GM18505 (cell line): ENCODE measurements at regions not wholly inside any gene's neighbourhood (a gene's known extent, or its start where the extent isn't known, plus 50 kb on each side); places are given as distances from the start of the nearest gene placed in this dataset.
"Not testable (repeated sequence)": the region's sequence is repeated elsewhere in the genome, so short reads cannot be mapped to it uniquely, and the experiment has no call there.

Experiments
- ATAC-seq: cut with Tn5 transposase; IDR thresholded peaks from one replicate; pipeline ENCODE4 v1.9.1; 2021; ENCODE audit not compliant: unreplicated experiment
- POLR2A ChIP-seq: IDR thresholded peaks from 4 replicates; pipeline ENCODE4 v1.6.1; 2011; ENCODE audit warnings: borderline replicate concordance; ENCODE audit not compliant: insufficient read depth, insufficient read length; ENCODE audit errors: extremely low read depth

- no peak for ATAC-seq
Observed at GRCh38 chr13:106098778-106099177, 436.7 kb downstream of the EFNB2 start.

GRCh38 chr13:106096661-106097092, 438.8 kb downstream of the EFNB2 start:
- ATAC-seq = no peak
- TF ChIP-seq POLR2A = no peak

More at GRCh38 chr13:106098778-106099177, 436.7 kb downstream of the EFNB2 start:
- TF ChIP-seq POLR2A = no peak

DNA sequence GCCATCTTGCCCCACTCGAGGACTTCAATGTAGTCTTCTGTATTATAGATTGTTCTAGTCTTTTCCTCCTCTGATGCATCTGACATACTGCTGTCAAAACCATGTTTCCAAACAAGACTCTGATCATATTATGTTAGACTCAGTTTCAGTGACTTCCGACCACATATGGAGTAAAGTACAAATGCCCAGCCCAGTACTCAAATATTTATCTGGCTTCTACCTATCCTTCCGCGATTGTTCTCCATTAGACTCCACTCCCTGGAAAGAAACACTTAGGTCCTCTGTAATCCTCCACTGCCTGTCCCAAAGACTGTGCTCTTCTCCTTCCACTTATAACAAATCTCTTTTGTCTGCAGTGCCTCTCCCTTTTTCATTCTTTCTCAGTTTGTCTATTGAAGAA, 439.5 kb downstream of the EFNB2 start:
- no peak for TF ChIP-seq POLR2A
- no peak for ATAC-seq

DNA sequence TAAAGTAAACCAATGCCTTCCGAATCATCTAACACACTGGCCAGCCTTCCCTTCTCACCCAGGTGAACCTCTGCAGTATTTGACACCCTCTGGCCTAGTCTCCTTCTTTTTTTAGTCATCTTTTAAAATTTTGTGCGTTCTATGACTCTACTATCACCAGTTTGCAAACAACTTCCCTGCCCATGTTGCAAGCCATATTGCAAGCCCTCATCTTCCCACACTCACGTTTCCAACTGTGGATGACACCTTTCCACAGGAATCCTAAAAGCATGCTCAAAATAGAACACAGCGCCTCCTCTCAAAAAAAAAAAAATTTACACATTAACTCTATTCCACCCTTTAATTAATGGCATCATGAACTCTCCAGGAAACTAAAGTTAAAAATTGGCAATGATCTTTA, 440.1 kb downstream of the EFNB2 start:
- no peak for TF ChIP-seq POLR2A
- no peak for ATAC-seq

- ATAC-seq = no peak
- no peak for TF ChIP-seq POLR2A
Observed at GRCh38 chr13:106090001-106090400, 445.5 kb downstream of the EFNB2 start.

- ATAC-seq = no peak
Observed at GRCh38 chr13:106089261-106089980, 446.0 kb downstream of the EFNB2 start.

GRCh38 chr13:106088085-106088484, 447.4 kb downstream of the EFNB2 start:
- no peak for ATAC-seq
- no peak for TF ChIP-seq POLR2A

More at GRCh38 chr13:106089261-106089980, 446.0 kb downstream of the EFNB2 start:
- no peak for TF ChIP-seq POLR2A

DNA sequence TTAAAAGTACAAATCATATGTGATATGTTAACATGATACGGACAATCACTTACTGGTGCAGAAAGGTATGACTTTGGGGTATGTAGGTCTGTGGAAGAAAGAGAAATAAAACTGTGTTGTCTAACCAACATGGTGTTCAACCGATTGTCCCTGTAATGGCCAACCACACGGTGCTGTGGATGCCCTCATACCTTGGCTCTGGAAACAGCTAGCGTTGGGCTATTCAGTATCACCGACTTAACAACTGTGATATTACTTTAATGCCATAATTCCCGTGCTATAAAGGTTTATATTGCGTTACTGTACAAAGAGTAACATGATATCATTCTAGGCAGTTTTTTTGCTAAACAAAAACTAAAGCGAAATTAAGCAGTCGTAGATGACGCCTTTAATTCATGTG, 448.3 kb downstream of the EFNB2 start:
- no peak for TF ChIP-seq POLR2A
- ATAC-seq = no peak

GRCh38 chr13:106083620-106084350, 451.7 kb downstream of the EFNB2 start:
- TF ChIP-seq POLR2A = no peak
- peak; percentile 59 for ATAC-seq

- not testable (repeated sequence) for ATAC-seq
Observed at GRCh38 chr13:106081221-106081620, 454.2 kb downstream of the EFNB2 start.

GRCh38 chr13:106078191-106078590, 457.3 kb downstream of the EFNB2 start:
- TF ChIP-seq POLR2A = no peak
- no peak for ATAC-seq

- TF ChIP-seq POLR2A = no peak
- no peak for ATAC-seq
Observed at GRCh38 chr13:106077017-106077416, 458.4 kb downstream of the EFNB2 start.

GRCh38 chr13:106072014-106072413, 463.4 kb downstream of the EFNB2 start:
- TF ChIP-seq POLR2A = no peak
- ATAC-seq = no peak
